Nephron progenitor cell (in vitro differentiated cells): ENCODE measurements at regions not wholly inside any gene's neighbourhood (a gene's known extent, or its start where the extent isn't known, plus 50 kb on each side); places are given as distances from the start of the nearest gene placed in this dataset.

Experiments used
- DNase-seq: peaks from one replicate; pipeline ENCODE4 v3.0.0; 2021
- H3K27ac Mint-ChIP-seq: 2 replicates; pipeline ENCODE4 v1.8.0; 2021; ENCODE audit warnings: mild to moderate bottlenecking, moderate library complexity, mixed read lengths
- H3K27me3 Mint-ChIP-seq: 2 replicates; pipeline ENCODE4 v1.8.0; 2021; ENCODE audit warnings: mild to moderate bottlenecking, low read depth, mixed read lengths; ENCODE audit not compliant: poor library complexity
- H3K36me3 Mint-ChIP-seq: 2 replicates; pipeline ENCODE4 v1.8.0; 2021; ENCODE audit warnings: low read depth, mixed read lengths
- H3K4me1 Mint-ChIP-seq: 2 replicates; pipeline ENCODE4 v1.8.0; 2021; ENCODE audit warnings: mixed read lengths
- H3K4me3 Mint-ChIP-seq: 2 replicates; pipeline ENCODE4 v1.8.0; 2021; ENCODE audit warnings: mild to moderate bottlenecking, moderate library complexity, mixed read lengths
- H3K9me3 Mint-ChIP-seq: 2 replicates; pipeline ENCODE4 v1.8.0; 2021; ENCODE audit warnings: mild to moderate bottlenecking, moderate library complexity, mixed read lengths
- CTCF ChIP-seq: fragments of 200-600 bp; sonication (generic); IDR thresholded peaks from 2 replicates; pipeline ENCODE4 v1.5.0; 2021; ENCODE audit warnings: antibody characterized with exemption

GRCh38 chr13:106042996-106043581 is 492.4 kb downstream of the EFNB2 start:
- peaks cover 9% of the 10 kb centered on the region for H3K27me3 Mint-ChIP-seq
- no peak overlapping the region for H3K27ac Mint-ChIP-seq
- H3K4me1 Mint-ChIP-seq: peaks cover 37% of the 10 kb centered on the region
- H3K9me3 Mint-ChIP-seq: peaks cover 7% of the 10 kb centered on the region
- H3K36me3 Mint-ChIP-seq: no peaks in the 10 kb centered on the region
- H3K4me3 Mint-ChIP-seq: no peak overlapping the region
- peak; percentile 27 for DNase-seq
- no peak for TF ChIP-seq CTCF

- TF ChIP-seq CTCF: no peak
- DNase-seq: no peak
- no peak overlapping the region for H3K4me3 Mint-ChIP-seq
- no peaks in the 10 kb centered on the region for H3K9me3 Mint-ChIP-seq
- H3K36me3 Mint-ChIP-seq: no peaks in the 10 kb centered on the region
- no peak overlapping the region for H3K27ac Mint-ChIP-seq
- peaks cover 37% of the 10 kb centered on the region for H3K4me1 Mint-ChIP-seq
- H3K27me3 Mint-ChIP-seq: peaks cover 12% of the 10 kb centered on the region
Observed at GRCh38 chr13:106041445-106041844, 494.0 kb downstream of the EFNB2 start.

DNA sequence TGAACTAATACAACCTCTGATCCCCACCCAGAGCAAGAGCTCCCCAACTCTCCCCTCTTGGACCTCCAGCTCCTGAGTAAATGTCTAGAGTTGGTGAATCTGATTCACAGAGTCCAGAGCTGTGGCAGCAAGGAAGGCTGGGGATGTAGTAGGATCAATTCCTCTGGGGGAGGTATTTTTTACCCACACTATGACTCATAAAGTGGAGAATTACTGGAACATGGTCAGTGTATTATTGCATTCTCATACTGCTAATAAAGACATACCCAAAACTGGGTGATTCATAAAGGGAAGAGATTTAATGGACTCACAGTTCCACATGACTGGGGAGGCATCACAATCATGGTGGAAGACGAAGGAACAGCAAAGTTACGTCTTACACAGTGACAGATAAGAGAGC is 496.7 kb downstream of the EFNB2 start:
- H3K27ac Mint-ChIP-seq: no peak overlapping the region
- no peaks in the 10 kb centered on the region for H3K9me3 Mint-ChIP-seq
- TF ChIP-seq CTCF: no peak
- H3K27me3 Mint-ChIP-seq: peaks cover 10% of the 10 kb centered on the region
- DNase-seq: no peak
- H3K4me1 Mint-ChIP-seq: peaks cover 15% of the 10 kb centered on the region
- no peak overlapping the region for H3K4me3 Mint-ChIP-seq
- no peaks in the 10 kb centered on the region for H3K36me3 Mint-ChIP-seq

DNA sequence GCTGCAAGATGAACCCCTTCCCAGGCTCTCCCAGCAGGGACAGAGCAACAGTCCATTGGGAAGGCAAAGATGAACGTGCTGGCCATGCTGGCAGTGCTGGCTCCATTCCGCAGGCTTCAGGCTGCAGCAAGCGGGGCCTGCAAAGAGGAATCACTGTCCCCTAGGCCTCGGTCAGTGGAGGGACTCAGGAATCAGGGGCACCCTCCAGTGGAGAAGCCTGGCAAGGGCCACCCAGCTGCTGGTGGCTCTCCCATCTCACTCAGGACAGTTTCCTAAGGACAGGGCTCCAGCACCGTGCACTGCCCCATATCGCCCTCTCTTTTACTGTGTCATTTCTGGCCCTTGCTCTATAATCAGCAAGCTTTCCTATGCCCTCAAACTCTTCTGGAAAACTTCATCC is 498.6 kb downstream of the EFNB2 start:
- no peak for DNase-seq
- no peak overlapping the region for H3K4me3 Mint-ChIP-seq
- peaks cover 10% of the 10 kb centered on the region for H3K27me3 Mint-ChIP-seq
- no peak for TF ChIP-seq CTCF
- no peaks in the 10 kb centered on the region for H3K9me3 Mint-ChIP-seq
- peaks cover 18% of the 10 kb centered on the region for H3K4me1 Mint-ChIP-seq
- no peaks in the 10 kb centered on the region for H3K36me3 Mint-ChIP-seq
- no peak overlapping the region for H3K27ac Mint-ChIP-seq

DNA sequence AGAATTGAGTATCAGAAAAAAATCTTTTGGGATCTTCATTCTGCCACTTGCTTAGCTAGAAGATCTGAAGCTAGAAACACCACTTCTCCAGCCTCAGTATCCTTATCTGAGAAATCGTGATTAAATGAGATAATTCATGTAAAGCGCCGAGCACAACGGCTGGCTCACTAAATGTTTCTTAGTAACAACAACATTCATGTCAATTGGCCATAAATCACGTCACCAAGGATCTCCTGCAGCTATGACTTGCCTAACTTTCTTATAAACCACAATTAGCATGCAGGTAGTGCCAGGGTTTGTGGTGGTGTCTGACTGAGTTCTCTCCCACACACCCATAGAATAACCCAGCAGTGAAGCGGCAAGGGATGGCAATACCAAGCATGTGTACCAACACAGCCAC is 501.3 kb downstream of the EFNB2 start:
- H3K4me3 Mint-ChIP-seq: no peak overlapping the region
- no peaks in the 10 kb centered on the region for H3K36me3 Mint-ChIP-seq
- H3K4me1 Mint-ChIP-seq: peaks cover 39% of the 10 kb centered on the region
- H3K9me3 Mint-ChIP-seq: no peaks in the 10 kb centered on the region
- TF ChIP-seq CTCF: no peak
- H3K27me3 Mint-ChIP-seq: peaks cover 6% of the 10 kb centered on the region
- DNase-seq: no peak
- H3K27ac Mint-ChIP-seq: peak overlapping the region; percentile 38

DNA sequence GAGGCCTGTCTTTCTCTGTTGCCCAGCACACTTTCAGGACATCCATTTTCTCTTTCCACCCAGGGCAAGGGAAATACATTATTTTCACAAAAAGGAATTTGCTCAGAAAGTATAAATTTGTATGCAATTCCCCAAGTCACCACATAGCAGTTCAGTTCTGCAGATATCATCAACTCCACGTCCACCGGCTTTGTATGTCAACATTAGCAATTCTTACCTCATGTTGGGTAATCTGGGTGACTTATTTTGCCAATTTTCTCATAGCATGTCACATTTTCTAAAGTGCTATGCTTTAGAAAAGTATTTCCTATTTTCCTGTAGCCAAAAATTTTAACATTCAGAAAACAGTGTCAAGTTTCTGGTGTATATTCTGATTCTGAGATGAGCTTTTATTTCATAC is 501.8 kb downstream of the EFNB2 start:
- Mint-ChIP-seq H3K27ac (no peak overlapping the region), H3K27me3 (peaks cover 3% of the 10 kb centered on the region), H3K4me3 (no peak overlapping the region), H3K9me3 (no peaks in the 10 kb centered on the region), H3K36me3 (no peaks in the 10 kb centered on the region), H3K4me1 (peaks cover 38% of the 10 kb centered on the region)
- no peak for TF ChIP-seq CTCF
- no peak for DNase-seq
